Natural killer cell (primary cell): ENCODE measurements at regions not wholly inside any gene's neighbourhood (a gene's known extent, or its start where the extent isn't known, plus 50 kb on each side); places are given as distances from the start of the nearest gene placed in this dataset.

ENCODE experiments used
- ATAC-seq, 3 donors: fragments of 150-1000 bp in 2 of 3; fragments of 200-7000 bp in 1 of 3; cut with Tn5 transposase; 1 replicate in 1 of 3; 2 replicates in 2 of 3; pipeline ENCODE4 v1.10.0; 2021; ENCODE audit warnings: mild to moderate bottlenecking in 2 of 3, moderate library complexity in 2 of 3
- DNase-seq, 2 donors: peaks; one replicate each; pipeline versions ENCODE4 v3.0.0 to v3.0.0-alpha.2; 2013 to 2021; ENCODE audit warnings: mixed read lengths in 1 of 2
- H3K27ac ChIP-seq: one replicate; pipeline ENCODE4 v1.5.1; 2013; ENCODE audit warnings: mild to moderate bottlenecking, low read length
- H3K27me3 ChIP-seq: one replicate; pipeline ENCODE4 v1.6.1; 2013; ENCODE audit warnings: low read length; ENCODE audit not compliant: control insufficient read depth, insufficient read depth
- H3K36me3 ChIP-seq: one replicate; pipeline ENCODE4 v1.6.1; 2013; ENCODE audit warnings: low read length; ENCODE audit not compliant: control insufficient read depth, insufficient read depth
- H3K4me1 ChIP-seq: one replicate; pipeline ENCODE4 v1.6.1; 2013; ENCODE audit warnings: low read length; ENCODE audit not compliant: control insufficient read depth, insufficient read depth
- H3K4me3 ChIP-seq: one replicate; pipeline ENCODE4 v1.5.1; 2013; ENCODE audit warnings: low read length
- H3K9me3 ChIP-seq: one replicate; pipeline ENCODE4 v1.6.1; 2013; ENCODE audit warnings: low read length; ENCODE audit not compliant: control insufficient read depth, insufficient read depth
- H3K27ac Mint-ChIP-seq, 2 donors: one replicate each; pipeline ENCODE4 v1.8.0; 2022; ENCODE audit warnings: mild to moderate bottlenecking in 2 of 2, mixed read lengths in 2 of 2, moderate library complexity in 1 of 2
- H3K27me3 Mint-ChIP-seq, 2 donors: one replicate each; pipeline ENCODE4 v1.8.0; 2022; ENCODE audit warnings: low read depth in 2 of 2, mixed read lengths in 2 of 2
- H3K36me3 Mint-ChIP-seq: one replicate; pipeline ENCODE4 v1.8.0; 2022; ENCODE audit warnings: mixed read lengths
- H3K4me1 Mint-ChIP-seq, 2 donors: one replicate each; pipeline ENCODE4 v1.8.0; 2022; ENCODE audit warnings: mixed read lengths in 2 of 2
- H3K4me3 Mint-ChIP-seq: one replicate; pipeline ENCODE4 v1.8.0; 2022; ENCODE audit warnings: mild to moderate bottlenecking, moderate library complexity, mixed read lengths
- H3K9me3 Mint-ChIP-seq, 2 donors: one replicate each; pipeline ENCODE4 v1.8.0; 2022; ENCODE audit warnings: mixed read lengths in 2 of 2
- CTCF ChIP-seq: fragments of 200-600 bp; IDR thresholded peaks from one replicate; pipeline ENCODE4 v1.8.0; 2022; ENCODE audit warnings: antibody characterized with exemption
- WGBS: methylation state at CpG from one replicate; pipeline ENCODE4 v1.1.7; 2013; ENCODE audit warnings: missing lambda C conversion rate; ENCODE audit not compliant: insufficient coverage; 5-methylcytosine and 5-hydroxymethylcytosine counted together
- intact Hi-C: fragments of 100-400 bp; cut with micrococcal nuclease; formaldehyde crosslinking; loops from one replicate; pipeline ENCODE4 v1.14.2; 2022

GRCh38 chr2:236855176-236855865 is 230.4 kb upstream of the COPS8 start:
- 89% methylated on average over 9 of the region's 9 CpGs for WGBS
- ATAC-seq (no peak), DNase-seq (no peak)
- H3K9me3 ChIP-seq, result no peaks in the 10 kb centered on the region
- no peaks in the 10 kb centered on the region for H3K27me3 ChIP-seq
- H3K4me1 ChIP-seq, result no peaks in the 10 kb centered on the region
- TF ChIP-seq CTCF, result no peak
- intact Hi-C loops, result no loop called here
- no peak overlapping the region for H3K27ac ChIP-seq
- Mint-ChIP-seq H3K9me3 (no peaks in the 10 kb centered on the region), H3K27ac (no peak overlapping the region), H3K4me1 (no peaks in the 10 kb centered on the region), H3K36me3 (no peaks in the 10 kb centered on the region), H3K4me3 (no peak overlapping the region), H3K27me3 (peaks cover 0 to 7% of the 10 kb centered on the region in 2 donors)
- H3K4me3 ChIP-seq, result no peak overlapping the region
- no peaks in the 10 kb centered on the region for H3K36me3 ChIP-seq

- Mint-ChIP-seq H3K27me3 (peaks cover 0 to 7% of the 10 kb centered on the region in 2 donors), H3K27ac (no peak overlapping the region), H3K9me3 (no peaks in the 10 kb centered on the region), H3K4me3 (no peak overlapping the region), H3K4me1 (no peaks in the 10 kb centered on the region), H3K36me3 (no peaks in the 10 kb centered on the region)
- TF ChIP-seq CTCF, result no peak
- WGBS, result 80% methylated on average over 20 of the region's 22 CpGs
- intact Hi-C loops, result no loop called here
- H3K4me3 ChIP-seq, result no peak overlapping the region
- no peak for DNase-seq
- H3K27ac ChIP-seq, result no peak overlapping the region
- H3K4me1 ChIP-seq, result no peaks in the 10 kb centered on the region
- H3K27me3 ChIP-seq, result no peaks in the 10 kb centered on the region
- ATAC-seq, result no peak
- H3K9me3 ChIP-seq, result no peaks in the 10 kb centered on the region
- no peaks in the 10 kb centered on the region for H3K36me3 ChIP-seq
Observed at GRCh38 chr2:236855866-236856847, 229.5 kb upstream of the COPS8 start.

- TF ChIP-seq CTCF, result no peak
- no peaks in the 10 kb centered on the region for H3K4me1 ChIP-seq
- no peaks in the 10 kb centered on the region for H3K9me3 Mint-ChIP-seq
- no peak overlapping the region for H3K4me3 ChIP-seq
- peaks cover 0 to 7% of the 10 kb centered on the region in 2 donors for H3K27me3 Mint-ChIP-seq
- no peaks in the 10 kb centered on the region for H3K36me3 Mint-ChIP-seq
- DNase-seq (no peak), ATAC-seq (no peak)
- H3K9me3 ChIP-seq, result no peaks in the 10 kb centered on the region
- H3K27ac Mint-ChIP-seq, result no peak overlapping the region
- 68% methylated on average over 2 of the region's 3 CpGs for WGBS
- H3K4me1 Mint-ChIP-seq, result no peaks in the 10 kb centered on the region
- no peaks in the 10 kb centered on the region for H3K27me3 ChIP-seq
- H3K4me3 Mint-ChIP-seq, result no peak overlapping the region
- H3K36me3 ChIP-seq, result no peaks in the 10 kb centered on the region
- intact Hi-C loops, result no loop called here
- H3K27ac ChIP-seq, result no peak overlapping the region
Observed at GRCh38 chr2:236856848-236857235, 228.8 kb upstream of the COPS8 start.
